HUES48 (cell line): ENCODE measurements at regions not wholly inside any gene's neighbourhood (a gene's known extent, or its start where the extent isn't known, plus 50 kb on each side); places are given as distances from the start of the nearest gene placed in this dataset.

ENCODE experiments used
- H3K27ac ChIP-seq: one replicate; pipeline ENCODE4 v1.7.0; 2013; ENCODE audit warnings: low read depth, low read length, inconsistent platforms
- H3K27me3 ChIP-seq: 2 replicates; pipeline ENCODE4 v1.6.1; 2013; ENCODE audit warnings: mild to moderate bottlenecking, low read length; ENCODE audit not compliant: control insufficient read depth, insufficient read depth
- H3K36me3 ChIP-seq: 2 replicates; pipeline ENCODE4 v1.6.1; 2013; ENCODE audit warnings: low read length; ENCODE audit not compliant: control insufficient read depth, insufficient read depth
- H3K4me1 ChIP-seq: 2 replicates; pipeline ENCODE4 v1.6.1; 2013; ENCODE audit warnings: mild to moderate bottlenecking, low read length; ENCODE audit not compliant: control insufficient read depth, insufficient read depth
- H3K4me3 ChIP-seq: 2 replicates; pipeline ENCODE4 v1.5.1; 2013; ENCODE audit warnings: mild to moderate bottlenecking, low read depth, low read length
- H3K9ac ChIP-seq: 2 replicates; pipeline ENCODE4 v1.6.1; 2013; ENCODE audit warnings: mild to moderate bottlenecking, low read depth, low read length, moderate library complexity
- H3K9me3 ChIP-seq: 2 replicates; pipeline ENCODE4 v1.6.1; 2013; ENCODE audit warnings: low read length; ENCODE audit not compliant: control insufficient read depth, insufficient read depth

DNA sequence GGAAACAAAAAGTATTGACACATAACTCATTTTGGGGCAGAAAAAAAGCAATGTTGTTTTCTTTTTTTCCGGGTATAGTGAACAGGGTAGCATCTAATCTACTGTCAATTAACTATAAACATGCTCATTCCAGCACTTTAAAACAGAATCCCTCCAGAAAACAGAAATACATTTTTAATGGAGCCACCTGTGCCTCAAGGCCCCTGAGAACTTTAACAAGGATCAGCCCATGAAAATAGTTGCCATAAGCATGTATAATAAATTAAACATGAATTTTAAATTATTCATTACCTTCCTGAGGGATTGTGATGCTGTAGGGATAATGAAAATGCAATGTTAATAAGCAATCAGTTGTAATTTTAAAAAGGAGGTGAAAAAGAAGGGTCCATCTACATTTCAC, 101.4 kb upstream of the IVNS1ABP start:
- Histone ChIP-seq H3K4me3 (no peak overlapping the region), H3K9ac (no peak overlapping the region), H3K27ac (no peak overlapping the region), H3K4me1 (no peaks in the 10 kb centered on the region), H3K27me3 (no peaks in the 10 kb centered on the region), H3K36me3 (no peaks in the 10 kb centered on the region), H3K9me3 (no peaks in the 10 kb centered on the region)

DNA sequence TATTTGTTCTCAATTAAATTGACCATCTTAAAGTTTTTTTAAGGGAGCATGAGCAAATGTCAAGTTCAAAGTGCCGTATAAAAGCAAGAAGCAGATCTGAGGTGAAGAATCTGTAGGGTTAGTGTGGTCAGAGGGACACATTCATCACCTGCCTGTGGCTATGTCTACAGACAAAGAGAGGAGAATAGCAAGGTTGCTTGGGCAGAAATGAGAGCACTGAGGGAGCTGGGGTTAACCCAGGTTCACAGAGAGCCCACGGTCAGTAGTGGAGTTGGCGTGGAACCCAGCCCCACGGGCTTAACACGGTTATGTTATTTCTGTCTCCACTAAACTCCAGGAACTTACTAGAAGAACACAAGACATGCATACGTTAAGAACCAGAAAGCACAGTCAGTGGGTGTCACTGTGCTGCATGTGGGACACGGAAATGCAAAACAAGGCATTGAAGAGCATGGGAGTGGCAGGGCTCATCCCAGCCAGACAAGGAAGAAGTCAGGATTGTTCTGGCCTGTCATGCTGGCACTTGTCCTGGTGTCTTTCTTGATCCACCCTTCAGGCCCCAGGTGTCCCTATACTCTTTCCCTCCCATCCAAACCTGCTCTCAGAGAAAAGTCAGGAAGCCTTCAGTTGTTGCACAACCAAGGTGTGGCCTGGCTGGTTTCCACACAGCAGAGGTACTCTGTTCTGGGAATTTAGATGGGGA, 95.5 kb upstream of the IVNS1ABP start:
- no peak overlapping the region for H3K9ac ChIP-seq
- H3K4me3 ChIP-seq: no peak overlapping the region
- no peaks in the 10 kb centered on the region for H3K36me3 ChIP-seq
- H3K27ac ChIP-seq: no peak overlapping the region
- no peaks in the 10 kb centered on the region for H3K27me3 ChIP-seq
- H3K9me3 ChIP-seq: no peaks in the 10 kb centered on the region
- no peaks in the 10 kb centered on the region for H3K4me1 ChIP-seq

DNA sequence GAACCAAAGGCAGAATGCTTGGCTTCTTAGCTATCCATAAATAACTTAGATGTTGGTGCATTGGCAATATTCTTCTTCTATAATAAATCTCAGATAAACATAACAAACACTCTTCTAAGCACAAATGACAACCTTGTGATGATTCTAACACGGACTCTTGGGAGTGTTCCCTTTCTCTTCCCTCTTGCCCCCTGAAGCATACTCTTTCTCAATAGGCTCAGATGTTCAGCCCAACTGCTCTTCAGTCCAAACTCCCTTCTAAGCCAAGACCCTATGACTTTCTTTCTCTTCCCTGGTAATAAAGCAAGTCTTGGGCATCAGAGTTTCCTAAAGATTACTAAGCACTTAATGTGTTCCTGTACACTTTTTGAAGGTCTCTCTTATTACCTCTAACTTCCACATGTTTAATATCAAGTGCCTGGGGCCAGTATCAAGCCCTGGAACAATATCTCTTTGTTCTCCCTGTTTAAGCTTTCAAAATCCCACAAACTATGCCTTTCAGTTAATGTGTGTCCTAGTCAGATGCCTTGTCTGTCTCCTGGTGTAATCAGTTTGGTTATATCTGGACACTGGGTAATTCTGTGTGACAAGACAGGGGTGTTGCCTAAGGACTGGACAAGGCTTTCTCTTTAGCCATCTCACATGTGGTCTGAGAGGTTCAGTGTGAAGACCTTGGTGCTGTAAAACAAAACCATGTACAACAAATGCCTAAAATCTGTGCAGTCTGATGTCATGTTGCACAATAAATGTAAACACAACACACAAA, 92.9 kb upstream of the IVNS1ABP start:
- Histone ChIP-seq H3K4me3 (no peak overlapping the region), H3K27me3 (no peaks in the 10 kb centered on the region), H3K36me3 (no peaks in the 10 kb centered on the region), H3K27ac (no peak overlapping the region), H3K4me1 (no peaks in the 10 kb centered on the region), H3K9me3 (no peaks in the 10 kb centered on the region), H3K9ac (no peak overlapping the region)

DNA sequence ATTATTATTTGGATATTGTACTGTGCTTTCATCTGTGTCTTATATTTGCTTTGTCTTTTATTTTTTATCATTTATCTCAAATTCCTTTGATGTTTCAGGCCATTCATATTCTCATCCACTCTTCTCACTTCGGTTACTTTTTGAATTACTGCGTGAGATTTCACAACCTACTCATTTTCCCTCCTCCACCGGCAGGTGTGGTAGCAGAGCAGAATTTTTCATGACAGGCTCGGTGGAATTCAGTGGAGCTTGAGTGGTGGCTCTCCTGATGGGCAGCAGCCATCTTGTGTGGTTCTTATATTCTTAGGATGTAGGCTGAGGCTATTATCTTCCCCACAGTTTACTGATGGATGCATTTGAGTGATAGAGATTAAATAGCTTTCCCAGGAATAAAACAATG, 92.3 kb upstream of the IVNS1ABP start:
- Histone ChIP-seq H3K36me3 (no peaks in the 10 kb centered on the region), H3K27me3 (no peaks in the 10 kb centered on the region), H3K9ac (no peak overlapping the region), H3K9me3 (no peaks in the 10 kb centered on the region), H3K4me3 (no peak overlapping the region), H3K4me1 (no peaks in the 10 kb centered on the region), H3K27ac (no peak overlapping the region)

DNA sequence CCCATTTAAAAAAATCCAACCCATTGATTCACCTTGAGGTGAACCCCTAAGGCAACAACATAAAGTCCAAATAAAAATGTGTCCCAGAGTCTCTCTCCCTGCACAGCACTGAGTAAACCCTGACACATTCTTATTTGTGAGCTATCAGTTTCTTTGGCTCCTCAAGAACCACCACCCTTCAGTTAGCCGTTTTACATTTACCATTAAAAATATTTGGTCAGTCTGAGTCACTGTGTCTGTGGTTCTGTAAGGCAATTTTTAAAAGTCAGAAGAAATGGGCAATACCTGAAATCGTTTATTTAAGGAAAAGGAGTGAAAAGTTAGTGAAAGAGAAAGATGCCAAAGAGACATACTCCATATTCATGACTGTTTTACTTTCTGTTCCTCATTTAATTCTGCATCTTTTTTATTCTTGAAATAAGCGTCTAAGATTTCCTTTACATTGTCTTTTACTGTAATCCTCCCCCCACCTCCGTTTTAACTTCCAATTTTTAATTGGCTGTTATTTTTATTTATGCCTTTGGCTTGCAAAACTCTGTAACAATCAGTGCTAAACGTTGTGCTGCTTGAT, 91.7 kb upstream of the IVNS1ABP start:
- Histone ChIP-seq H3K4me3 (no peak overlapping the region), H3K36me3 (no peaks in the 10 kb centered on the region), H3K9ac (no peak overlapping the region), H3K27ac (no peak overlapping the region), H3K27me3 (no peaks in the 10 kb centered on the region), H3K4me1 (no peaks in the 10 kb centered on the region), H3K9me3 (no peaks in the 10 kb centered on the region)

DNA sequence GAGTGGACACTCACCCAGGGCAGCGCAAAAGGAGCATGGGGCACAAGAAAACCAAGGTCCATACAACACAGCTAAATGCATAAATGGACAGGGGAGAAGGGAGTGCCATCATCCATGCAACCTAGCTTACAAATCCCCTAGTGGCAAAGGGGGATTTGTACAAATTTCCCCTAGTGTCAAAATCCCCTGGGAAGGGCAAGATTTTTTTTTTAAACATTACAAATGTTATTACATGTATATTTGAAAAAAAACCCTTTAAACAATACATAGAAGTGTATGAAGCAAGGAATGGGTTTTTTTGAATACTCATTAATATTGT, 89.6 kb upstream of the IVNS1ABP start:
- no peaks in the 10 kb centered on the region for H3K27me3 ChIP-seq
- peaks cover 2% of the 10 kb centered on the region; the same call in 1 of the 2 replicates for H3K4me1 ChIP-seq
- no peaks in the 10 kb centered on the region for H3K36me3 ChIP-seq
- H3K9me3 ChIP-seq: no peaks in the 10 kb centered on the region
- H3K27ac ChIP-seq: no peak overlapping the region
- no peak overlapping the region for H3K4me3 ChIP-seq
- H3K9ac ChIP-seq: no peak overlapping the region

DNA sequence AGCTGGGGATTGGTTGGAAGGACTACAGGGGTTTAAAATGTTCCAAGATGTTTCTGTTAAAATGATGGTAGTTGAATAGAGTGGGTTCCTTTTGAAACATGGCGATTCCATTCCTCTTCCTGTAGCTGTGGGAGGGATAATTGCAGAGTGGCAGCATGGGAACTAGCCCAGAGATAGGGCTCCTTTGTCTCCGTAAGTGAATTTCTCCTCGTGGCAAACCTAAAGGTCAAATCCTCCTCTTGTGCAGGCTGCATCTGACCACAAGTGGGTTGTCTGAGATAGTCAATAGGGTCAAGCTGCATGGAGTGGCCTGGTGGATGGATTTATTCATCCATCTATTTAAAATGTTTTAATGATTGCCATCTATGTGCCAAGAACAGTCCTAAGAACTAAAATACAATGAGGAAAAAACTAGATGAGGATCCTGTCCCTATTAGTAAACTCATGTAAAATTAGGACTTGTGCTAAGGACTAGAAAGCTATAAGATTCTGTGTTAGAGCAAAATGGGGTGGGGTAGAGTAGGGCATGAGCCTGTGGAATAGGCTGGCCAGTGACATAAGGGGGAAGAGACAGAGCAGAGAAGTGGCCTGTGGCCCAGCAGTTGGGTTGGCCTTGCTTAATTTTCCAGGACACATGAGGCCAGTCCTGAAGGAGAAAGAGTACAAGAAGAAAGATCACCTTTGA, 89.1 kb upstream of the IVNS1ABP start:
- Histone ChIP-seq H3K9ac (no peak overlapping the region), H3K27ac (no peak overlapping the region), H3K4me1 (peaks cover 7% of the 10 kb centered on the region; the same call in 1 of the 2 replicates), H3K4me3 (no peak overlapping the region), H3K27me3 (no peaks in the 10 kb centered on the region), H3K9me3 (no peaks in the 10 kb centered on the region), H3K36me3 (no peaks in the 10 kb centered on the region)

DNA sequence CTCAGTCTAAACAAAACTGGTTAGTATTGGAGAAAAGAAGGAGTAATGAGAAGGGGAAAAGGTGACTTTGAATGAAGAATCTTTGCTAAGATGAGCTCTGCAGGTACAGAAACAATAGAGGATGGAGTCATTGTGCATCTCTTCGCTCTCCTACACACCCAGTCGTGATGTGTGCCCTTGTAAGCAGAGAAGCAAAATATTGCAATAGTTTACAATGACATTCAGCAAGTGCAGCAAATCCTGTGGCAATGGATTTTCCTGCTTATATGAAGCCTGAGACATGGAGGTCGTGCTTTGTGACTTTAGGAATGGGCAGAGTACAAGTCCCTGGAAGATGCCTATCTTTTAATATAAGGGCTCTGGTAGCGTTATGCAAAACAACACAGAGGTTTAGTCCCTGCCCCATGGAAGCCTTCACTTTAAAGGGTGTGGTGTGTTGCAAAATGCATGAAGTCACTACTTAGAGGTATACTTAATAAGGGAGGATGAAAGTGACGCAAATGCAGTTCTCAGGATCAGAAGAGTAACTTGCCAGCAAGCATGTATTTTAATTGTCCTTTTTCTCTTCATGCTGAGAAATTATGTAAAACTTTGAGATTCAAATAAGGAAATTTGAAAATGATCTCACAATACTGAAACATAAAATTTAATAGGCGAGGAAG, 88.0 kb upstream of the IVNS1ABP start:
- Histone ChIP-seq H3K9me3 (no peaks in the 10 kb centered on the region), H3K27ac (no peak overlapping the region), H3K4me3 (no peak overlapping the region), H3K9ac (no peak overlapping the region), H3K36me3 (no peaks in the 10 kb centered on the region), H3K4me1 (peaks cover 12% of the 10 kb centered on the region), H3K27me3 (no peaks in the 10 kb centered on the region)

DNA sequence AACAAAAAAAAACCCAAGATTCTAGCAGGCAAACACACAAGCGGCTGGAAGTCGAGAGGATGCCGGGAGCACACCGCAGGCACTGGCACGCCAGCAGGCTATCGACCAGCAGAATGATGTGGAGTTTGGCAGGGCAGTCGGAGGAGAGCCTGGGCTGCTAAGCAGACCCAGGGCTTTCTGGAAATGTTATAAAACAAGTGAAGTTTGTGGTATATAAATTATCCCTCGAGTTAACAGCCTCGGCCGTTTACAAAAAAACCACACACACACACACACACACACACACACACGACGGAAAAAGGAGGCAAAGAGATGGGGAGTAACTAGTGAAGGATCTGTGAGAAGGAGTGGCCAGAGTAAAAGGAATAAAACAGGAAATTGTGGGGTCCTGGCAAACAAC, 87.2 kb upstream of the IVNS1ABP start:
- no peak overlapping the region for H3K27ac ChIP-seq
- H3K4me3 ChIP-seq: no peak overlapping the region
- H3K36me3 ChIP-seq: no peaks in the 10 kb centered on the region
- no peaks in the 10 kb centered on the region for H3K27me3 ChIP-seq
- no peak overlapping the region for H3K9ac ChIP-seq
- H3K9me3 ChIP-seq: no peaks in the 10 kb centered on the region
- H3K4me1 ChIP-seq: peaks cover 16% of the 10 kb centered on the region

DNA sequence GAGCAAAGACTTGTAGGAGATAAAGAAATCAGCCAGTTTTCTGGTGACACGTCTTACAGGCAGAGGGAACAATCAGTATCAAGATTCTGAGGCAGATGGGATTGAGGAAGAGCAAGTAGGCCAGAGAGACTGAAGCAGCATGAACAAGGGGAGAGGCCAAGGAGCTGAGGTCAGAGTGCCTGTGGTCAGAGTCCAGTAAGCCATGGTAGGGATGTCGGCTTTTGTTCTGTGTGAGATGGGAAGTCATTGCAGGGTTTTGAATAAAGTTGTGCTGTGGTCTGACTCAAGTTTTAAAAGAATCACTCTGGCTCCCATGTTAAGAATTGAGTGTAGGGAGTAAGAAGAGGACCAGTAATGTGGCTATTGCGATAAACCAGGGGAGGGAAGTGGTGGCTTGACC, 85.9 kb upstream of the IVNS1ABP start:
- Histone ChIP-seq H3K4me1 (peaks cover 18% of the 10 kb centered on the region), H3K27ac (no peak overlapping the region), H3K4me3 (no peak overlapping the region), H3K36me3 (no peaks in the 10 kb centered on the region), H3K9ac (no peak overlapping the region), H3K9me3 (no peaks in the 10 kb centered on the region), H3K27me3 (no peaks in the 10 kb centered on the region)
